ENCODE measurements at regions not wholly inside any gene's neighbourhood (a gene's known extent, or its start where the extent isn't known, plus 50 kb on each side); places are given as distances from the start of the nearest gene placed in this dataset.
A peak's percentile ranks its signal among the peaks of the same experiment; 100 is the strongest.

- TF ChIP-seq, protein P1, sequence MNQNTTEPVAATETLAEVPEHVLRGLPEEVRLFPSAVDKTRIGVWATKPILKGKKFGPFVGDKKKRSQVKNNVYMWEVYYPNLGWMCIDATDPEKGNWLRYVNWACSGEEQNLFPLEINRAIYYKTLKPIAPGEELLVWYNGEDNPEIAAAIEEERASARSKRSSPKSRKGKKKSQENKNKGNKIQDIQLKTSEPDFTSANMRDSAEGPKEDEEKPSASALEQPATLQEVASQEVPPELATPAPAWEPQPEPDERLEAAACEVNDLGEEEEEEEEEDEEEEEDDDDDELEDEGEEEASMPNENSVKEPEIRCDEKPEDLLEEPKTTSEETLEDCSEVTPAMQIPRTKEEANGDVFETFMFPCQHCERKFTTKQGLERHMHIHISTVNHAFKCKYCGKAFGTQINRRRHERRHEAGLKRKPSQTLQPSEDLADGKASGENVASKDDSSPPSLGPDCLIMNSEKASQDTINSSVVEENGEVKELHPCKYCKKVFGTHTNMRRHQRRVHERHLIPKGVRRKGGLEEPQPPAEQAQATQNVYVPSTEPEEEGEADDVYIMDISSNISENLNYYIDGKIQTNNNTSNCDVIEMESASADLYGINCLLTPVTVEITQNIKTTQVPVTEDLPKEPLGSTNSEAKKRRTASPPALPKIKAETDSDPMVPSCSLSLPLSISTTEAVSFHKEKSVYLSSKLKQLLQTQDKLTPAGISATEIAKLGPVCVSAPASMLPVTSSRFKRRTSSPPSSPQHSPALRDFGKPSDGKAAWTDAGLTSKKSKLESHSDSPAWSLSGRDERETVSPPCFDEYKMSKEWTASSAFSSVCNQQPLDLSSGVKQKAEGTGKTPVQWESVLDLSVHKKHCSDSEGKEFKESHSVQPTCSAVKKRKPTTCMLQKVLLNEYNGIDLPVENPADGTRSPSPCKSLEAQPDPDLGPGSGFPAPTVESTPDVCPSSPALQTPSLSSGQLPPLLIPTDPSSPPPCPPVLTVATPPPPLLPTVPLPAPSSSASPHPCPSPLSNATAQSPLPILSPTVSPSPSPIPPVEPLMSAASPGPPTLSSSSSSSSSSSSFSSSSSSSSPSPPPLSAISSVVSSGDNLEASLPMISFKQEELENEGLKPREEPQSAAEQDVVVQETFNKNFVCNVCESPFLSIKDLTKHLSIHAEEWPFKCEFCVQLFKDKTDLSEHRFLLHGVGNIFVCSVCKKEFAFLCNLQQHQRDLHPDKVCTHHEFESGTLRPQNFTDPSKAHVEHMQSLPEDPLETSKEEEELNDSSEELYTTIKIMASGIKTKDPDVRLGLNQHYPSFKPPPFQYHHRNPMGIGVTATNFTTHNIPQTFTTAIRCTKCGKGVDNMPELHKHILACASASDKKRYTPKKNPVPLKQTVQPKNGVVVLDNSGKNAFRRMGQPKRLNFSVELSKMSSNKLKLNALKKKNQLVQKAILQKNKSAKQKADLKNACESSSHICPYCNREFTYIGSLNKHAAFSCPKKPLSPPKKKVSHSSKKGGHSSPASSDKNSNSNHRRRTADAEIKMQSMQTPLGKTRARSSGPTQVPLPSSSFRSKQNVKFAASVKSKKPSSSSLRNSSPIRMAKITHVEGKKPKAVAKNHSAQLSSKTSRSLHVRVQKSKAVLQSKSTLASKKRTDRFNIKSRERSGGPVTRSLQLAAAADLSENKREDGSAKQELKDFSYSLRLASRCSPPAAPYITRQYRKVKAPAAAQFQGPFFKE (tag by site-specific recombination; IDR thresholded peaks at IDR 0.05; ENCODE audit: borderline replicate concordance) = no peak
- no peak for TF ChIP-seq ZNF701 (tag by site-specific recombination; IDR thresholded peaks at IDR 0.05)
- no peak for TF ChIP-seq ZNF501 (tag by site-specific recombination; IDR thresholded peaks at IDR 0.05)
- no peak for TF ChIP-seq ZNF792 (tag by site-specific recombination; IDR thresholded peaks at IDR 0.05)
- TF ChIP-seq SCRT1 (tag by site-specific recombination; IDR thresholded peaks at IDR 0.05; ENCODE audit: borderline replicate concordance) = no peak
- TF ChIP-seq OVOL3 (tag by site-specific recombination; IDR thresholded peaks at IDR 0.05) = no peak
- TF ChIP-seq ZNF121 (tag by site-specific recombination; IDR thresholded peaks at IDR 0.05) = no peak
- TF ChIP-seq ZBTB48 (tag by site-specific recombination; IDR thresholded peaks at IDR 0.05) = no peak
- TF ChIP-seq ZNF830 (tag by site-specific recombination; IDR thresholded peaks at IDR 0.05; ENCODE audit: low read depth) = no peak
- TF ChIP-seq BCL11A (tag by site-specific recombination; IDR thresholded peaks at IDR 0.05; ENCODE audit: low read depth) = 0 out of 2 replicates have a peak, but pooled peaks have one; percentile 37
- no peak for TF ChIP-seq ZNF76 (tag by site-specific recombination; IDR thresholded peaks at IDR 0.05; ENCODE audit: borderline replicate concordance, low read depth)
- no peak for TF ChIP-seq PRDM10 (tag by site-specific recombination; IDR thresholded peaks at IDR 0.05)
- TF ChIP-seq, protein P2, sequence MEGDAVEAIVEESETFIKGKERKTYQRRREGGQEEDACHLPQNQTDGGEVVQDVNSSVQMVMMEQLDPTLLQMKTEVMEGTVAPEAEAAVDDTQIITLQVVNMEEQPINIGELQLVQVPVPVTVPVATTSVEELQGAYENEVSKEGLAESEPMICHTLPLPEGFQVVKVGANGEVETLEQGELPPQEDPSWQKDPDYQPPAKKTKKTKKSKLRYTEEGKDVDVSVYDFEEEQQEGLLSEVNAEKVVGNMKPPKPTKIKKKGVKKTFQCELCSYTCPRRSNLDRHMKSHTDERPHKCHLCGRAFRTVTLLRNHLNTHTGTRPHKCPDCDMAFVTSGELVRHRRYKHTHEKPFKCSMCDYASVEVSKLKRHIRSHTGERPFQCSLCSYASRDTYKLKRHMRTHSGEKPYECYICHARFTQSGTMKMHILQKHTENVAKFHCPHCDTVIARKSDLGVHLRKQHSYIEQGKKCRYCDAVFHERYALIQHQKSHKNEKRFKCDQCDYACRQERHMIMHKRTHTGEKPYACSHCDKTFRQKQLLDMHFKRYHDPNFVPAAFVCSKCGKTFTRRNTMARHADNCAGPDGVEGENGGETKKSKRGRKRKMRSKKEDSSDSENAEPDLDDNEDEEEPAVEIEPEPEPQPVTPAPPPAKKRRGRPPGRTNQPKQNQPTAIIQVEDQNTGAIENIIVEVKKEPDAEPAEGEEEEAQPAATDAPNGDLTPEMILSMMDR (tag by site-specific recombination; IDR thresholded peaks at IDR 0.05) = no peak
- TF ChIP-seq, protein P3, sequence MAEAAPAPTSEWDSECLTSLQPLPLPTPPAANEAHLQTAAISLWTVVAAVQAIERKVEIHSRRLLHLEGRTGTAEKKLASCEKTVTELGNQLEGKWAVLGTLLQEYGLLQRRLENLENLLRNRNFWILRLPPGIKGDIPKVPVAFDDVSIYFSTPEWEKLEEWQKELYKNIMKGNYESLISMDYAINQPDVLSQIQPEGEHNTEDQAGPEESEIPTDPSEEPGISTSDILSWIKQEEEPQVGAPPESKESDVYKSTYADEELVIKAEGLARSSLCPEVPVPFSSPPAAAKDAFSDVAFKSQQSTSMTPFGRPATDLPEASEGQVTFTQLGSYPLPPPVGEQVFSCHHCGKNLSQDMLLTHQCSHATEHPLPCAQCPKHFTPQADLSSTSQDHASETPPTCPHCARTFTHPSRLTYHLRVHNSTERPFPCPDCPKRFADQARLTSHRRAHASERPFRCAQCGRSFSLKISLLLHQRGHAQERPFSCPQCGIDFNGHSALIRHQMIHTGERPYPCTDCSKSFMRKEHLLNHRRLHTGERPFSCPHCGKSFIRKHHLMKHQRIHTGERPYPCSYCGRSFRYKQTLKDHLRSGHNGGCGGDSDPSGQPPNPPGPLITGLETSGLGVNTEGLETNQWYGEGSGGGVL (tag by site-specific recombination; IDR thresholded peaks at IDR 0.05) = no peak
These were observed 64.8 kb upstream of the FOXQ1 start (continued) for GRCh38 chr6:1247056-1247455.
